Breast epithelium (tissue), 4 donors: ENCODE measurements at regions not wholly inside any gene's neighbourhood (a gene's known extent, or its start where the extent isn't known, plus 50 kb on each side); places are given as distances from the start of the nearest gene placed in this dataset.

Experiments
- DNase-seq, 2 donors: peaks; one replicate each; pipeline ENCODE4 v3.0.0-alpha.2; 2019; ENCODE audit warnings: low spot score in 2 of 2
- H3K27ac ChIP-seq, 2 donors: fragments of 200-600 bp; sonication (generic) in 1 of 2; one replicate each; pipeline ENCODE4 v1.5.1; 2016 to 2019; ENCODE audit warnings: mild to moderate bottlenecking in 1 of 2
- H3K27me3 ChIP-seq, 2 donors: fragments of 200-600 bp; sonication (generic) in 1 of 2; one replicate each; pipeline versions ENCODE4 v1.5.1 to v1.6.0; 2017 to 2019; ENCODE audit warnings: control low read depth in 1 of 2, mild to moderate bottlenecking in 1 of 2
- H3K36me3 ChIP-seq: fragments of 200-600 bp; one replicate; pipeline ENCODE4 v1.5.1; 2019
- H3K4me1 ChIP-seq, 2 donors: fragments of 200-600 bp; sonication (generic); one replicate each; pipeline ENCODE4 v1.5.1; 2016 to 2019; ENCODE audit warnings: control low read depth in 1 of 2
- H3K4me3 ChIP-seq, 3 donors: fragments of 200-600 bp; sonication (generic); 1 replicate in 2 of 3; 2 replicates in 1 of 3; pipeline ENCODE4 v1.5.1; 2016 to 2019; ENCODE audit warnings: mild to moderate bottlenecking in 3 of 3, moderate library complexity in 2 of 3
- H3K9me3 ChIP-seq, 2 donors: fragments of 200-600 bp; sonication (generic) in 1 of 2; one replicate each; pipeline ENCODE4 v1.5.1; 2016 to 2019; ENCODE audit warnings: control low read depth in 1 of 2
- CTCF ChIP-seq, 3 donors: fragments of 450-650 bp; IDR thresholded peaks; one replicate each; pipeline ENCODE4 v1.5.1; 2016 to 2017; ENCODE audit warnings: antibody characterized with exemption in 3 of 3, mild to moderate bottlenecking in 3 of 3, moderate library complexity in 3 of 3
- POLR2A ChIP-seq: fragments of 450-650 bp; IDR thresholded peaks from one replicate; pipeline ENCODE4 v1.6.1; 2016; ENCODE audit warnings: antibody characterized with exemption, mild to moderate bottlenecking, moderate library complexity
- POLR2AphosphoS5 ChIP-seq, 3 donors: sonication (generic); formaldehyde crosslinking; IDR thresholded peaks; one replicate each; pipeline ENCODE4 v1.6.1; 2017; ENCODE audit warnings: antibody characterized with exemption in 3 of 3
- intact Hi-C: fragments of 100-400 bp; cut with DNase I; formaldehyde crosslinking; loops from one replicate; pipeline ENCODE4 v1.15.1; 2023; ENCODE audit warnings: low total_unique reads

- intact Hi-C loops = no loop called here
- Histone ChIP-seq H3K9me3 (no peaks in the 10 kb centered on the region), H3K27ac (no peak overlapping the region), H3K36me3 (no peaks in the 10 kb centered on the region), H3K4me1 (no peaks in the 10 kb centered on the region), H3K27me3 (no peaks in the 10 kb centered on the region), H3K4me3 (no peak overlapping the region)
- no peak for DNase-seq
- TF ChIP-seq POLR2AphosphoS5 (IDR thresholded peaks at IDR 0.05) (no peak), POLR2A (no peak), CTCF (IDR thresholded peaks at IDR 0.05) (no peak)
These were observed 966.5 kb upstream of the TYRP1 start for GRCh38 chr9:11726659-11727058.

- Histone ChIP-seq H3K36me3 (no peaks in the 10 kb centered on the region), H3K4me3 (no peak overlapping the region), H3K4me1 (no peaks in the 10 kb centered on the region), H3K9me3 (peaks cover 0 to 5% of the 10 kb centered on the region in 2 donors), H3K27me3 (no peaks in the 10 kb centered on the region), H3K27ac (no peak overlapping the region)
- intact Hi-C loops = no loop called here
- no peak for TF ChIP-seq POLR2A
- no peak for TF ChIP-seq CTCF (IDR thresholded peaks at IDR 0.05)
- no peak for TF ChIP-seq POLR2AphosphoS5 (IDR thresholded peaks at IDR 0.05)
- no peak for DNase-seq
These were observed 957.8 kb upstream of the TYRP1 start for GRCh38 chr9:11735391-11735790.

GRCh38 chr9:11742471-11742870, 950.7 kb upstream of the TYRP1 start:
- H3K4me3 ChIP-seq = no peak overlapping the region
- intact Hi-C loops = no loop called here
- DNase-seq = no peak
- H3K9me3 ChIP-seq = no peaks in the 10 kb centered on the region
- TF ChIP-seq POLR2AphosphoS5 (IDR thresholded peaks at IDR 0.05) = no peak
- no peak for TF ChIP-seq CTCF (IDR thresholded peaks at IDR 0.05)
- no peak for TF ChIP-seq POLR2A
- H3K27ac ChIP-seq = no peak overlapping the region
- no peaks in the 10 kb centered on the region for H3K36me3 ChIP-seq
- H3K4me1 ChIP-seq = no peaks in the 10 kb centered on the region
- H3K27me3 ChIP-seq = no peaks in the 10 kb centered on the region

- intact Hi-C loops = no loop called here
- H3K4me1 ChIP-seq = no peaks in the 10 kb centered on the region
- no peak overlapping the region for H3K27ac ChIP-seq
- H3K36me3 ChIP-seq = no peaks in the 10 kb centered on the region
- DNase-seq = no peak
- no peaks in the 10 kb centered on the region for H3K9me3 ChIP-seq
- H3K27me3 ChIP-seq = no peaks in the 10 kb centered on the region
- no peak for TF ChIP-seq POLR2AphosphoS5 (IDR thresholded peaks at IDR 0.05)
- no peak for TF ChIP-seq CTCF (IDR thresholded peaks at IDR 0.05)
- no peak for TF ChIP-seq POLR2A
- no peak overlapping the region for H3K4me3 ChIP-seq
These were observed 949.8 kb upstream of the TYRP1 start for GRCh38 chr9:11743356-11743755.

- Histone ChIP-seq H3K4me3 (no peak overlapping the region), H3K4me1 (no peaks in the 10 kb centered on the region), H3K36me3 (no peaks in the 10 kb centered on the region), H3K9me3 (no peaks in the 10 kb centered on the region), H3K27me3 (no peaks in the 10 kb centered on the region), H3K27ac (no peak overlapping the region)
- TF ChIP-seq CTCF (IDR thresholded peaks at IDR 0.05) (no peak), POLR2AphosphoS5 (IDR thresholded peaks at IDR 0.05) (no peak), POLR2A (no peak)
- intact Hi-C loops = no loop called here
- no peak for DNase-seq
These were observed 943.8 kb upstream of the TYRP1 start for GRCh38 chr9:11749396-11749795.
